OCI-LY3 (cell line): ENCODE measurements at regions not wholly inside any gene's neighbourhood (a gene's known extent, or its start where the extent isn't known, plus 50 kb on each side); places are given as distances from the start of the nearest gene placed in this dataset.

Source experiments
- EZH2phosphoT487 ChIP-seq: fragments of 200-600 bp; shearing (Covaris generic); IDR thresholded peaks from 2 replicates; pipeline ENCODE4 v1.6.1; 2018; ENCODE audit warnings: antibody characterized with exemption, mixed run types, low read depth
- TF ChIP-seq, protein P1 (sequence below): fragments of 200-600, 300-600 bp; sonication (generic); IDR thresholded peaks from 2 replicates; pipeline ENCODE4 v1.5.1; 2014; ENCODE audit warnings: antibody characterized with exemption, low read length, low read depth

DNA sequence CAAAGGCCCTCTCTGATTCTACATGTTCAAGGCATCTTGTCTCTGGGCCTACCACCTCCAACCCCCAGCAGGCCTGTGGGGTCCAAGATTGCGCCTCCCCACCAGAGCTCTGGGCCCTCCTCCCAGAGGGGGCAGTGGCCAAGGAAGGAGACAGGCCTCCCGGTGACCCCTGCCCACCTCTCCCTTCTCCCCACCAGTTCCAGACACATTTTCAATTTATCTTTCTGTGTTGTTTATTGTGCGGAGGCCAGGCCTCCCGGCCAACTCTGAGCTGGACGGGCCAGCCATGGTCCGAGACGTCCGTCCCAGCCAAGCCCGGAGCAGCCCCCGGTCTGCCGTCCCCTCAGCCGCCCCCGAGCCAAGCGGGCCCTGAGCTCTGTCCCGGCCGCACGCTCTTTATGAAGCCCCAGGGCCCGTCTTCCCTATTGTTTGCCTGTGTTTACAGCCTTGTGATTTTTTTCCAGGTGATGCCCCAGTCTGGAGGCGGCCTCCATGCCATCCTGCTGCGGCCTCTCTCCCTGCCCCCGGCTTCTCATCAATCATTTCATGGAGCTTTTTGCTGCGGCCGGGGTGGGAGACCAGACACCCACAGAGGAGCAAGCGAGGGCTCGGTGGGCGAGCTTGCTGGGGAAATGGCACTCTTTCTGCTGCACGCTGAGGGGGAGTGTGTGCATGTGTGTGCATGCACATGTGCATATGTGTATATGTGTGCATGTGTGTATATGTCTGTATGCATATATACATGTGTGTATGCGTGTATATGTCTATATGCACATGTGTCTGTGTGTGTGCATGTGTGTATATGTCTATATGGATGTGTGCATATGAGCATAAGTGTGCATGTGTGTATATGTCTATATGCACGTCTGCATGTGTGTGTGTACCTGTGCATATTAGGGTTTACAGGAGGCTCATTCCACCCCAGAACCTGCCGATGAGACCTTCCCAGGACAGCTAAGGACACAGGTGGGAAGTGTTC is 52.7 kb upstream of the ELN start:
- TF ChIP-seq, protein P1, sequence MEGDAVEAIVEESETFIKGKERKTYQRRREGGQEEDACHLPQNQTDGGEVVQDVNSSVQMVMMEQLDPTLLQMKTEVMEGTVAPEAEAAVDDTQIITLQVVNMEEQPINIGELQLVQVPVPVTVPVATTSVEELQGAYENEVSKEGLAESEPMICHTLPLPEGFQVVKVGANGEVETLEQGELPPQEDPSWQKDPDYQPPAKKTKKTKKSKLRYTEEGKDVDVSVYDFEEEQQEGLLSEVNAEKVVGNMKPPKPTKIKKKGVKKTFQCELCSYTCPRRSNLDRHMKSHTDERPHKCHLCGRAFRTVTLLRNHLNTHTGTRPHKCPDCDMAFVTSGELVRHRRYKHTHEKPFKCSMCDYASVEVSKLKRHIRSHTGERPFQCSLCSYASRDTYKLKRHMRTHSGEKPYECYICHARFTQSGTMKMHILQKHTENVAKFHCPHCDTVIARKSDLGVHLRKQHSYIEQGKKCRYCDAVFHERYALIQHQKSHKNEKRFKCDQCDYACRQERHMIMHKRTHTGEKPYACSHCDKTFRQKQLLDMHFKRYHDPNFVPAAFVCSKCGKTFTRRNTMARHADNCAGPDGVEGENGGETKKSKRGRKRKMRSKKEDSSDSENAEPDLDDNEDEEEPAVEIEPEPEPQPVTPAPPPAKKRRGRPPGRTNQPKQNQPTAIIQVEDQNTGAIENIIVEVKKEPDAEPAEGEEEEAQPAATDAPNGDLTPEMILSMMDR = no peak
- TF ChIP-seq EZH2phosphoT487 = no peak
